PC-3 (cell line): ENCODE measurements at regions not wholly inside any gene's neighbourhood (a gene's known extent, or its start where the extent isn't known, plus 50 kb on each side); places are given as distances from the start of the nearest gene placed in this dataset.

Experiments used
- ATAC-seq: fragments of 200-7000 bp; cut with Tn5 transposase; 2 replicates; pipeline ENCODE4 v1.9.1; 2020; ENCODE audit warnings: mild to moderate bottlenecking, moderate library complexity
- BruUV-seq: library from RNA; stranded (reverse); fragments of 400-500 nt; replicated peaks from 2 replicates; lab custom pipeline; 2021; lab: Mats Ljungman, UMichigan
- CTCF ChIA-PET: fragments of 300-600 bp; sonication (Branson Sonifier 250); formaldehyde crosslinking; loops from one replicate; lab custom pipeline; 2022; ENCODE audit warnings: antibody characterized with exemption; lab: Charles Lee
- POLR2A ChIA-PET: fragments of 300-600 bp; sonication (Branson Sonifier 250); formaldehyde crosslinking; loops from one replicate; lab custom pipeline; 2022; ENCODE audit warnings: antibody characterized with exemption; ENCODE audit not compliant: unreplicated experiment; lab: Charles Lee
- DNase-seq: peaks from one replicate; pipeline ENCODE4 v3.0.0-alpha.2; 2015
- H2AFZ ChIP-seq: fragments of 300-600 bp; sonication (generic); 2 replicates; pipeline ENCODE4 v1.6.0; 2016; ENCODE audit warnings: antibody characterized with exemption, low read length
- H3F3A ChIP-seq: fragments of 300-600 bp; sonication (generic); one replicate; pipeline ENCODE4 v1.6.0; 2017; ENCODE audit warnings: antibody characterized with exemption, low read length, control low read depth, mild to moderate bottlenecking; ENCODE audit not compliant: unreplicated experiment
- H3K27ac ChIP-seq: fragments of 300-600 bp; sonication (generic); 2 replicates; pipeline ENCODE4 v1.5.1; 2016; ENCODE audit warnings: mild to moderate bottlenecking, low read length
- H3K27me3 ChIP-seq: fragments of 300-600 bp; sonication (generic); 2 replicates; pipeline ENCODE4 v1.6.1; 2016; ENCODE audit warnings: low read length, mixed read lengths
- H3K36me3 ChIP-seq: fragments of 300-600 bp; sonication (generic); 2 replicates; pipeline ENCODE4 v1.6.1; 2016; ENCODE audit warnings: low read depth, mixed run types, low read length, mixed read lengths
- H3K4me1 ChIP-seq: fragments of 300-600 bp; sonication (generic); 2 replicates; pipeline ENCODE4 v1.5.1; 2016; ENCODE audit warnings: low read length; ENCODE audit not compliant: insufficient read depth
- H3K4me2 ChIP-seq: fragments of 300-600 bp; sonication (generic); 2 replicates; pipeline ENCODE4 v1.6.0; 2016; ENCODE audit warnings: low read length
- H3K4me3 ChIP-seq: fragments of 300-600 bp; sonication (generic); 2 replicates; pipeline ENCODE4 v1.5.1; 2016; ENCODE audit warnings: mild to moderate bottlenecking, low read length, mixed read lengths
- H3K79me2 ChIP-seq: fragments of 300-600 bp; sonication (generic); 2 replicates; pipeline ENCODE4 v1.6.1; 2017; ENCODE audit warnings: low read length, mixed read lengths
- H3K9ac ChIP-seq: fragments of 300-600 bp; sonication (generic); 2 replicates; pipeline ENCODE4 v1.6.0; 2016; ENCODE audit warnings: mild to moderate bottlenecking, low read length
- H3K9me2 ChIP-seq: fragments of 300-600 bp; sonication (generic); replicated peaks from 2 replicates; pipeline ENCODE4 v1.6.1; 2016; ENCODE audit warnings: mixed run types, low read length, mixed read lengths
- H3K9me3 ChIP-seq: fragments of 300-600 bp; sonication (generic); 2 replicates; pipeline ENCODE4 v1.6.1; 2016; ENCODE audit warnings: low read length, mixed read lengths
- H4K20me1 ChIP-seq: fragments of 300-600 bp; sonication (generic); 2 replicates; pipeline ENCODE4 v1.6.1; 2016; ENCODE audit warnings: low read length, mixed read lengths
- EZH2 ChIP-seq: fragments of 300-600 bp; sonication (generic); IDR thresholded peaks from one replicate; pipeline ENCODE4 v1.6.1; 2017; ENCODE audit warnings: antibody characterized with exemption, mild to moderate bottlenecking, low read length; ENCODE audit not compliant: unreplicated experiment
- EZH2phosphoT487 ChIP-seq: fragments of 300-600 bp; sonication (generic); IDR thresholded peaks from 2 replicates; pipeline ENCODE4 v1.6.1; 2018; ENCODE audit warnings: mild to moderate bottlenecking, antibody characterized with exemption, low read length, borderline replicate concordance
- intact Hi-C: fragments of 100-400 bp; cut with micrococcal nuclease; formaldehyde crosslinking; loops from 2 replicates; pipeline ENCODE4 v1.9.0; 2023
- TF ChIP-seq, protein P1 (sequence below): fragments of 300-600 bp; sonication (generic); conservative IDR thresholded peaks from 2 replicates; pipeline ENCODE4 v1.5.1; 2017; ENCODE audit warnings: antibody characterized with exemption, low read depth, mild to moderate bottlenecking, low read length

DNA sequence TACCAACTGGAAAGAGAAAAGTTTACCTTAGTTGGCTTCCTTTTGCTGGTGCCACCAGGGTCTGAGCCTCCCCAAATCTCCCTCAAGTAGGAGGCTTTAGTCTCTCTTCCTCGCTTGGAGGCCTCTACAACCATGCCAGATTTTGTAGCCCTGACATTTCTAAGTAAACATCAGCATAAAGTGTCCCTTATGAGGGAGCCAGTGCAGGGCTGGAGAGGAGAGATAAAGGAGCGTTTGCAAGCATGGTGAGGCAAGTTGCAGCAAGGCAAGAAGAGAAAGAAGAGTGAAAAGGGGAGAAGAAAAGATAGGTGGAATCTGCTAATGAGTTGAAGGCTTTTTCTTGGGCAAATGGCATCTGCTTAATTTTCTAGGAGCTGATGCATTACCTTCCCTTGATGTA, 82.7 kb upstream of the FNDC3B start:
- CTCF ChIA-PET: no interaction called here
- Histone ChIP-seq H3K4me1 (peaks cover 56% of the 10 kb centered on the region), H3K4me2 (no peak overlapping the region), H2AFZ (no peak overlapping the region), H3K27ac (no peak overlapping the region), H3K9ac (no peak overlapping the region), H3K9me3 (no peaks in the 10 kb centered on the region), H3F3A (no peaks in the 10 kb centered on the region), H3K36me3 (no peaks in the 10 kb centered on the region), H3K79me2 (no peaks in the 10 kb centered on the region), H3K27me3 (no peaks in the 10 kb centered on the region), H4K20me1 (no peaks in the 10 kb centered on the region), H3K9me2 (no peaks in the 10 kb centered on the region), H3K4me3 (no peak overlapping the region)
- POLR2A ChIA-PET: no interaction called here
- DNase-seq (no peak), ATAC-seq (no peak)
- intact Hi-C loops: no loop called here
- no TSS peak for BruUV-seq
- TF ChIP-seq, protein P1, sequence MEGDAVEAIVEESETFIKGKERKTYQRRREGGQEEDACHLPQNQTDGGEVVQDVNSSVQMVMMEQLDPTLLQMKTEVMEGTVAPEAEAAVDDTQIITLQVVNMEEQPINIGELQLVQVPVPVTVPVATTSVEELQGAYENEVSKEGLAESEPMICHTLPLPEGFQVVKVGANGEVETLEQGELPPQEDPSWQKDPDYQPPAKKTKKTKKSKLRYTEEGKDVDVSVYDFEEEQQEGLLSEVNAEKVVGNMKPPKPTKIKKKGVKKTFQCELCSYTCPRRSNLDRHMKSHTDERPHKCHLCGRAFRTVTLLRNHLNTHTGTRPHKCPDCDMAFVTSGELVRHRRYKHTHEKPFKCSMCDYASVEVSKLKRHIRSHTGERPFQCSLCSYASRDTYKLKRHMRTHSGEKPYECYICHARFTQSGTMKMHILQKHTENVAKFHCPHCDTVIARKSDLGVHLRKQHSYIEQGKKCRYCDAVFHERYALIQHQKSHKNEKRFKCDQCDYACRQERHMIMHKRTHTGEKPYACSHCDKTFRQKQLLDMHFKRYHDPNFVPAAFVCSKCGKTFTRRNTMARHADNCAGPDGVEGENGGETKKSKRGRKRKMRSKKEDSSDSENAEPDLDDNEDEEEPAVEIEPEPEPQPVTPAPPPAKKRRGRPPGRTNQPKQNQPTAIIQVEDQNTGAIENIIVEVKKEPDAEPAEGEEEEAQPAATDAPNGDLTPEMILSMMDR: no peak
- TF ChIP-seq EZH2 (no peak), EZH2phosphoT487 (no peak)

DNA sequence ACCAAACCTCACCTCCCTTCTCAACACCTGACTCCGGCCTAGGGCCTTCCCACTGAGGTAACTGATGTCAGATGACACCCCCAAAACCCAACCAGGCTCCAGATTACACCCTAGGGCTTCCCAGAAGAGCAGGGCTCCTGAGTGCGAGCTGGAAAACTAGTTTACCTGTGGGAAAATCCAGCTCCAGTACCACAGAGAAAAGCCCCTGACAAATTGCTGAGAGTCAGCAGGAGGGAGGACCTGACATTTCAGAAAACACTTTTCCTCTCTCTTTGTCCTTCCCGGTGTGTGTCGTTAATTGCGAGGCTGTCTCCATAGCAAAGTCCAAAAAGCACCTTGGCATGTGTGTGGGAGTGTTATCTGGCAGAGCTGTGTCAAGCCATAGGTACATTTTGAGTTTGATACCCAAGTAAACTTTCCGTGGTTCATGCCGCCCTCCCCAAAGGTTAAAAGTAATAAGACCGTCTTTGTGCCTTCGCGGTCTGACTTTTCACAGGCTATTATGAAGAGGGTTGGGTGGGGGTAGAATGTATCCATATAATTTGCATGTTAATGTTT, 79.8 kb upstream of the FNDC3B start:
- H3K4me3 ChIP-seq: no peak overlapping the region
- no TSS peak for BruUV-seq
- no peak overlapping the region for H3K9ac ChIP-seq
- H3K4me2 ChIP-seq: no peak overlapping the region
- no peaks in the 10 kb centered on the region for H3K9me2 ChIP-seq
- peaks cover 30% of the 10 kb centered on the region for H3K4me1 ChIP-seq
- TF ChIP-seq EZH2 (no peak), EZH2phosphoT487 (no peak)
- TF ChIP-seq, protein P1: no peak
- CTCF ChIA-PET: no interaction called here
- no peaks in the 10 kb centered on the region for H3K27me3 ChIP-seq
- no peaks in the 10 kb centered on the region for H3K79me2 ChIP-seq
- no peaks in the 10 kb centered on the region for H3K9me3 ChIP-seq
- POLR2A ChIA-PET: no interaction called here
- H3K36me3 ChIP-seq: no peaks in the 10 kb centered on the region
- H2AFZ ChIP-seq: no peak overlapping the region
- ATAC-seq (no peak), DNase-seq (no peak)
- H4K20me1 ChIP-seq: no peaks in the 10 kb centered on the region
- no peak overlapping the region for H3K27ac ChIP-seq
- no peaks in the 10 kb centered on the region for H3F3A ChIP-seq
- intact Hi-C loops: loop anchor here (10.0 kb wide), 1 partner anchor 345 kb away; no protein-coding TSS in a partner anchor

DNA sequence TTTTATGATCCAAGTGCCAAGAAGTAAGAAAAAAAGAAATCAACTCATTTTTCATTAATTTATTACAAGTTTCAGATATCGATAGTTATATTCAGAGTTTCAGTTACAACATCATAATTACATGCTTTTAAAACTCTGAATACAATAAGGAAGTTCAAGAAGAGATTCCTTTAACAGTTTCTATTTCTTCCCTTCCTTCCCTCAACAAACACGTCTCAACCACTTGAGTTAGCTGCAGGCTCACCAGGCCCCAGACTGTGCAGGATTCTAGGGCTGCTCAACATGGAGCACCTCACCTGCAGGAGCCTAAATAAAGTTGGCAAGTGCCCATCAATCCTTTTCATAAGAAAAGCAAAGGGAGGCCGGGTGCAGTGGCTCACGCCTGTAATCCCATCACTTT, 79.2 kb upstream of the FNDC3B start:
- Histone ChIP-seq H3K27ac (peak overlapping the region; percentile 75), H2AFZ (no peak overlapping the region)
- POLR2A ChIA-PET: no interaction called here

More for the DNA sequence above, 79.2 kb upstream of the FNDC3B start:
- CTCF ChIA-PET: no interaction called here
- H3K27me3 ChIP-seq: no peaks in the 10 kb centered on the region
- DNase-seq: no peak
- H3K79me2 ChIP-seq: no peaks in the 10 kb centered on the region
- peaks cover 25% of the 10 kb centered on the region for H3K4me1 ChIP-seq
- intact Hi-C loops: loop anchor here (10.0 kb wide), 1 partner anchor 345 kb away; no protein-coding TSS in a partner anchor
- H3K9ac ChIP-seq: peak overlapping the region; percentile 64
- H3K36me3 ChIP-seq: no peaks in the 10 kb centered on the region
- no peak for ATAC-seq
- BruUV-seq: no TSS peak
- no peak overlapping the region for H3K4me3 ChIP-seq
- H3K9me2 ChIP-seq: no peaks in the 10 kb centered on the region
- no peaks in the 10 kb centered on the region for H3F3A ChIP-seq
- H4K20me1 ChIP-seq: no peaks in the 10 kb centered on the region
- TF ChIP-seq EZH2phosphoT487 (no peak), EZH2 (no peak)
- TF ChIP-seq, protein P1: no peak
- 0 out of 2 replicates have a peak overlapping the region, but pooled peaks have one; percentile 65 for H3K4me2 ChIP-seq
- H3K9me3 ChIP-seq: no peaks in the 10 kb centered on the region
